Adrenal gland (tissue), 9 donors: ENCODE measurements at regions not wholly inside any gene's neighbourhood (a gene's known extent, or its start where the extent isn't known, plus 50 kb on each side); places are given as distances from the start of the nearest gene placed in this dataset.

Experiments
- DNase-seq, 7 donors: peaks; one replicate each; pipeline ENCODE4 v3.0.0-alpha.2; 2019 to 2020
- H3K27ac ChIP-seq, 5 donors: fragments of 200-600 bp; sonication (generic) in 4 of 5; 1 replicate in 3 of 5; 2 replicates in 2 of 5; pipeline versions ENCODE4 v1.5.1 to v1.8.0; 2016 to 2020; ENCODE audit warnings: mild to moderate bottlenecking in 1 of 5
- H3K27me3 ChIP-seq: fragments of 200-600 bp; 2 replicates; pipeline ENCODE4 v1.8.0; 2021
- H3K36me3 ChIP-seq, 2 donors: fragments of 200-600 bp; replicated peaks in 1 of 2; 1 replicate in 1 of 2; 2 replicates in 1 of 2; pipeline versions ENCODE4 v1.5.1 to v1.8.0; 2018 to 2022
- H3K4me1 ChIP-seq, 2 donors: fragments of 200-600 bp; replicated peaks in 1 of 2; 1 replicate in 1 of 2; 2 replicates in 1 of 2; pipeline versions ENCODE4 v1.5.1 to v1.8.0; 2018 to 2021
- H3K4me3 ChIP-seq, 4 donors: fragments of 200-600 bp; sonication (generic) in 3 of 4; one replicate each; pipeline ENCODE4 v1.5.1; 2016 to 2018
- H3K9me3 ChIP-seq, 3 donors: fragments of 200-600 bp; sonication (generic) in 1 of 3; replicated peaks in 1 of 3; 1 replicate in 2 of 3; 2 replicates in 1 of 3; pipeline versions ENCODE4 v1.5.1 to v1.8.0; 2016 to 2021
- POLR2A ChIP-seq, 2 donors: fragments of 450-650 bp; IDR thresholded peaks; one replicate each; pipeline ENCODE4 v1.6.1; 2017; ENCODE audit warnings: antibody characterized with exemption in 2 of 2, mild to moderate bottlenecking in 2 of 2, moderate library complexity in 1 of 2
- WGBS, 4 donors: extraction: QIAGEN DNeasy Blood & Tissue Kit in 2 of 4; methylation state at CpG; one replicate each; pipeline versions ENCODE4 v1.1.5 to v1.1.7; 2013 to 2017; 5-methylcytosine and 5-hydroxymethylcytosine counted together
- intact Hi-C, 2 donors: fragments of 100-400 bp; cut with DNase I; formaldehyde crosslinking; loops; one replicate each; pipeline versions ENCODE4 v1.14.1 to v1.15.0; 2022 to 2023
- TF ChIP-seq, protein P1 (sequence below), 6 experiments: fragments of 450-650 bp in 4 of 6; fragments of 200-600 bp in 2 of 6; sonication (generic) in 1 of 6; IDR thresholded peaks; 1 replicate in 5 of 6; 2 replicates in 1 of 6; pipeline versions ENCODE4 v1.5.1 to v1.8.0; 2016 to 2021; ENCODE audit warnings: antibody characterized with exemption in 6 of 6, mild to moderate bottlenecking in 2 of 6, moderate library complexity in 1 of 6
- donor health status: healthy with polysubstance abuse.
- donor health status: Bipolar disorder and iron deficiency.
- donor health status: DM: yes; HTN: yes; CAD: no.
- donor health status: DM: no; HTN: no; CAD: no.
- donor health status: DM: no; HTN: no; CAD: no.

DNA sequence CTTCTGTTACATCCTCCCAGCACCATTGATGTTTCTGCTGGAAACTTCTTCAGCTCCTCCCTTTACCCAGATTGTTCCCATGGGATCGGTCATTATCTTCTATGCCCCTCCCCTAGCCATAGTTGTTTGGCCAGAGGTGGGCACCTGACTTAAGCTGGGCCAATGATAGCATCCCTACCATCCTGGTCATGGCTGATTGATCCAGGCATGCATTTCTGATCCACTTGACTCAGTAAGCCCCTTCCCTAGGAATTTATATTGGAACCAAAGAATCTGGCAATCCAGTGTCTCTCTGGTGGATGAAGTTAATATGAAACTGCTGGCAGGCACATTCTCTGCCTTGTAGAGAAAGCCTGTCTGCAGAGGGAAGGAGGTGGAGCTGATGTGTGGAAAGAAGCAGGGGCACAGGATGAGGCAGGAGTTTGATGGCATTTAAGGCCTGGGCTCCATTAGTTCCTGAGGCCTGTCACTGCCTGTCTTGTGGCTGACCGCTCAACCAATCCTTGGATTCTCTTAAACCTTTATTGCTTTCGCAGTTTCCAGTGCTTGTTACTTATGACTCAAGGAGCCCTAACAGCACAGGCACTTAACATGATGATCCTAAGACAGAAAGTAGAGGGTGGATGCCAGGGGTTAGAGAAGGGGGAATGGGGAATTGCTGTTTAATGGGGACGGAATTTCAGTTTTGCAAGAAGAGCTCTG, 152.4 kb downstream of the ABCC12 start:
- 73 to 84% (median 80%) methylated on average over 4 of the region's 4 CpGs for WGBS, 4 donors
- Histone ChIP-seq H3K4me1 (no peaks in the 10 kb centered on the region), H3K27me3 (no peaks in the 10 kb centered on the region), H3K4me3 (no peak overlapping the region), H3K36me3 (no peaks in the 10 kb centered on the region), H3K27ac (no peak overlapping the region), H3K9me3 (no peaks in the 10 kb centered on the region)
- no peak for TF ChIP-seq POLR2A (IDR thresholded peaks at IDR 0.05)
- TF ChIP-seq, protein P1, sequence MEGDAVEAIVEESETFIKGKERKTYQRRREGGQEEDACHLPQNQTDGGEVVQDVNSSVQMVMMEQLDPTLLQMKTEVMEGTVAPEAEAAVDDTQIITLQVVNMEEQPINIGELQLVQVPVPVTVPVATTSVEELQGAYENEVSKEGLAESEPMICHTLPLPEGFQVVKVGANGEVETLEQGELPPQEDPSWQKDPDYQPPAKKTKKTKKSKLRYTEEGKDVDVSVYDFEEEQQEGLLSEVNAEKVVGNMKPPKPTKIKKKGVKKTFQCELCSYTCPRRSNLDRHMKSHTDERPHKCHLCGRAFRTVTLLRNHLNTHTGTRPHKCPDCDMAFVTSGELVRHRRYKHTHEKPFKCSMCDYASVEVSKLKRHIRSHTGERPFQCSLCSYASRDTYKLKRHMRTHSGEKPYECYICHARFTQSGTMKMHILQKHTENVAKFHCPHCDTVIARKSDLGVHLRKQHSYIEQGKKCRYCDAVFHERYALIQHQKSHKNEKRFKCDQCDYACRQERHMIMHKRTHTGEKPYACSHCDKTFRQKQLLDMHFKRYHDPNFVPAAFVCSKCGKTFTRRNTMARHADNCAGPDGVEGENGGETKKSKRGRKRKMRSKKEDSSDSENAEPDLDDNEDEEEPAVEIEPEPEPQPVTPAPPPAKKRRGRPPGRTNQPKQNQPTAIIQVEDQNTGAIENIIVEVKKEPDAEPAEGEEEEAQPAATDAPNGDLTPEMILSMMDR (IDR thresholded peaks at IDR 0.05), result no peak
- DNase-seq, result no peak
- intact Hi-C loops, result no loop called here

DNA sequence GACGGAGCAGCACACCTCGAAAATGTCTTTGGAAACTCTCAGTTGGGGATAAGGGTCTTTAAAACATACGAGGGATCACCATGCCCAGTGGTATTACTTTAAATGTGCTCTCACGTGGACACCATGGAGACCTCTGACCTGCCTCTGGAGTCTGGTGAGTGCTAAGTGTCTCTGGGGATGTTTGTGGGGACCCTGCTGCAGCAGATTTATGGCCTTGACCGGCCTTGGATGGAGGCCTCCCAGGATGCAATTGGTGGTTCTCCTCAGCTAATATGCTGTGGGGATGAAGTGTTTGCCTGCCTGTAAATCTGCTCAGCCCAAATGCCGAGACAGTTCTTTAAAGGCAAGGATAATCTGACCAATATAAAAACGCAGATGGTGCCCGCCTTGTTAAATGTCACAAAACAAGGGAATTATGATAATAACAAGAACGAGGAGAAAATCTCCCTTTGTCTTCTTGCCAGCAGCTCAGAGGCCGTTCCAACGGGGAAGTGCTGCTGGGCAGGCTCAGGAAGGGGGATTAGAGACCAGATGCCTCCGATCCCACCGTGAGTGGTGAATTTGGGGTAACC, 154.4 kb downstream of the ABCC12 start:
- no peaks in the 10 kb centered on the region for H3K36me3 ChIP-seq
- H3K9me3 ChIP-seq, result no peaks in the 10 kb centered on the region
- no peak for DNase-seq
- H3K27ac ChIP-seq, result no peak overlapping the region
- H3K4me3 ChIP-seq, result no peak overlapping the region
- H3K4me1 ChIP-seq, result no peaks in the 10 kb centered on the region
- no peak for TF ChIP-seq POLR2A (IDR thresholded peaks at IDR 0.05)
- TF ChIP-seq, protein P1 (IDR thresholded peaks at IDR 0.05), result no peak
- no peaks in the 10 kb centered on the region for H3K27me3 ChIP-seq
- 58 to 64% (median 63%) methylated on average over 13 of the region's 13 CpGs for WGBS, 4 donors
- intact Hi-C loops, result no loop called here

GRCh38 chr16:48000622-48001021, 155.2 kb downstream of the ABCC12 start:
- Histone ChIP-seq H3K4me1 (no peaks in the 10 kb centered on the region), H3K36me3 (no peaks in the 10 kb centered on the region), H3K9me3 (no peaks in the 10 kb centered on the region), H3K4me3 (no peak overlapping the region), H3K27ac (no peak overlapping the region), H3K27me3 (no peaks in the 10 kb centered on the region)
- no peak for DNase-seq
- TF ChIP-seq POLR2A (IDR thresholded peaks at IDR 0.05), result no peak
- TF ChIP-seq, protein P1 (IDR thresholded peaks at IDR 0.05), result no peak
- intact Hi-C loops, result no loop called here
- WGBS, 4 donors, result 72 to 93% (median 79%) methylated on average over 3 of the region's 3 CpGs

DNA sequence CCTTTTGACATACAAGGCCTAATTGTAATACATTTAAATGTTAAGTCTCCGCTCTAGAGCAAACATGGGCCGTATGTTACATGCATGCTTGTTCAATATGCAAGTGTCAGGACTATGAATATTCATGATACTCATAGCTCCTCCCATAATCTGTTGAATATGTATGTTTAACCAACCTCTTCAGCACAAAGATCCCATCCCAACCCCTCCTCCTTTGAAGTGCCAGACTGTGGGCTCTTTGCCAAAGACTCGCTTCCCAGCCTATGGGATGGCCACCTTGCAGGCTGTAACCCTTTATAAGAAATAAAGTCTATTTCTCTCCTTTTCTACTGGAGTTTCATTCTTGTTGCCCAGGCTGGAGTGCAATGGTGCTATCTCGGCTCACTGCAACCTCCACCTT, 156.2 kb downstream of the ABCC12 start:
- TF ChIP-seq, protein P1 (IDR thresholded peaks at IDR 0.05), result no peak
- Histone ChIP-seq H3K4me1 (no peaks in the 10 kb centered on the region), H3K4me3 (no peak overlapping the region), H3K9me3 (no peaks in the 10 kb centered on the region), H3K27me3 (no peaks in the 10 kb centered on the region), H3K27ac (no peak overlapping the region), H3K36me3 (no peaks in the 10 kb centered on the region)
- 82 to 92% (median 90%) methylated on average over 4 of the region's 4 CpGs for WGBS, 4 donors
- intact Hi-C loops, result no loop called here
- DNase-seq, result no peak
